Thymus (tissue), 11 donors: ENCODE measurements at regions not wholly inside any gene's neighbourhood (a gene's known extent, or its start where the extent isn't known, plus 50 kb on each side); places are given as distances from the start of the nearest gene placed in this dataset.

Experiments
- DNase-seq, 9 donors: peaks; one replicate each; pipeline ENCODE4 v3.0.0-alpha.2; 2013; ENCODE audit warnings: low spot score in 9 of 9, low read depth in 6 of 9, missing footprints in 1 of 9
- H3K27ac ChIP-seq, 2 donors: one replicate each; pipeline ENCODE4 v1.5.1; 2013; ENCODE audit warnings: control low read depth in 1 of 2, low read depth in 1 of 2, low read length in 1 of 2, mild to moderate bottlenecking in 1 of 2, moderate library complexity in 1 of 2
- H3K27me3 ChIP-seq, 2 donors: one replicate each; pipeline ENCODE4 v1.5.1; 2013; ENCODE audit warnings: low read length in 1 of 2; ENCODE audit not compliant: control insufficient read depth in 2 of 2, insufficient read depth in 1 of 2
- H3K36me3 ChIP-seq, 2 donors: one replicate each; pipeline ENCODE4 v1.5.1; 2013; ENCODE audit warnings: low read length in 1 of 2, mild to moderate bottlenecking in 1 of 2, moderate library complexity in 1 of 2; ENCODE audit not compliant: control insufficient read depth in 2 of 2, insufficient read depth in 2 of 2
- H3K4me1 ChIP-seq, 2 donors: one replicate each; pipeline ENCODE4 v1.5.1; 2013; ENCODE audit warnings: low read length in 2 of 2; ENCODE audit not compliant: control insufficient read depth in 2 of 2, insufficient read depth in 2 of 2
- H3K4me3 ChIP-seq, 2 donors: one replicate each; pipeline ENCODE4 v1.5.1; 2013; ENCODE audit warnings: low read length in 2 of 2, control low read depth in 1 of 2, mild to moderate bottlenecking in 1 of 2
- H3K9me3 ChIP-seq, 2 donors: one replicate each; pipeline ENCODE4 v1.5.1; 2013; ENCODE audit warnings: low read length in 1 of 2, mild to moderate bottlenecking in 1 of 2; ENCODE audit not compliant: control insufficient read depth in 2 of 2, insufficient read depth in 1 of 2
- WGBS: extraction: QIAGEN DNeasy Blood & Tissue Kit; methylation state at CpG from one replicate; pipeline ENCODE4 v1.1.7; 2013; 5-methylcytosine and 5-hydroxymethylcytosine counted together
- donor health status: healthy.

- 69% methylated on average over 4 of the region's 4 CpGs for WGBS
- Histone ChIP-seq H3K9me3 (no peaks in the 10 kb centered on the region), H3K27ac (no peak overlapping the region), H3K4me3 (no peak overlapping the region), H3K36me3 (no peaks in the 10 kb centered on the region), H3K27me3 (no peaks in the 10 kb centered on the region), H3K4me1 (no peaks in the 10 kb centered on the region)
- no peak for DNase-seq
Observed at GRCh38 chr14:45364565-45365156, 111.7 kb upstream of the MIS18BP1 start.

DNA sequence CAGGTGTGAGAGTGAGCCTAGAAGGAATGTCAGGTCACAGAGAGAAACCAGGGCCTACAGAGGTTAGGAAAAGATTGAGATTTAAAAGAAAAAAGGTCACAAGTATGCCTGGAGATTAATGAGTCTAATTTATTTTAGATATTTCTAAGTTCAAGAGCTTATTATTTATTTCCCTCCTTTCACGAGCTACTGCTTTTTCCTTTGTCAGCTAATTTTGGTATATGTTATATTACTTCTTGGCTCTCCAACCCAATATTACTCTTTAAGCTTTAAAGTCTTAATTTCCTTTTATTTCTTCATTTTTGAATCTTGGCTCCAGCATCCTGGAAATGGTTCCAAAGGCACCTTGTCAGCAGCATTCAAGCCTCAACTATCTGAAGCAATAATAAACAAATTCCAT, 109.5 kb upstream of the MIS18BP1 start:
- H3K27me3 ChIP-seq, result no peaks in the 10 kb centered on the region
- DNase-seq, result no peak
- H3K27ac ChIP-seq, result no peak overlapping the region
- WGBS, result 86% methylated on average over 1 of the region's 1 CpG
- H3K36me3 ChIP-seq, result no peaks in the 10 kb centered on the region
- no peaks in the 10 kb centered on the region for H3K9me3 ChIP-seq
- H3K4me3 ChIP-seq, result no peak overlapping the region
- no peaks in the 10 kb centered on the region for H3K4me1 ChIP-seq

DNA sequence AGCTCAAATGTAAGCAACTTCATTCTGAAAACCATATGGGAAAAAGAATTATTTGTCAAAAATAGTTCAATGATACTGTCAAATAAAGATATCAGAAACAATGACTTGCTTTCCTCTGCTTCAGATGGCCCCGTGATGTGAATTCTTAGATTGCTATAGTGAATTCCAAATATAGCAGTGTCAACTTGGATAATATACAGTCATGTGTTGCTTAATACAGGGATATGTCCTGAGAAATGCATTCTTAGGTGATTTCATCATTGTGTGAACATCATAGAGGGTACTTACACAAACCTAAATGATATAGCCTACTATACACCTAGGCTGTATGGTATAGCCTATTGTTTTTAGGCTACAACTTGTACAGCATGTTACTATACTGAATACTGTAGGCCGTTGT, 108.7 kb upstream of the MIS18BP1 start:
- no peaks in the 10 kb centered on the region for H3K9me3 ChIP-seq
- WGBS, result 94% methylated on average over 2 of the region's 2 CpGs
- no peaks in the 10 kb centered on the region for H3K4me1 ChIP-seq
- H3K36me3 ChIP-seq, result no peaks in the 10 kb centered on the region
- H3K27me3 ChIP-seq, result no peaks in the 10 kb centered on the region
- H3K27ac ChIP-seq, result no peak overlapping the region
- H3K4me3 ChIP-seq, result no peak overlapping the region
- no peak for DNase-seq

GRCh38 chr14:45359746-45360145, 106.7 kb upstream of the MIS18BP1 start:
- Histone ChIP-seq H3K4me3 (no peak overlapping the region), H3K27me3 (no peaks in the 10 kb centered on the region), H3K36me3 (no peaks in the 10 kb centered on the region), H3K9me3 (no peaks in the 10 kb centered on the region), H3K27ac (no peak overlapping the region), H3K4me1 (no peaks in the 10 kb centered on the region)
- no peak for DNase-seq
- 96% methylated on average over 3 of the region's 3 CpGs for WGBS

DNA sequence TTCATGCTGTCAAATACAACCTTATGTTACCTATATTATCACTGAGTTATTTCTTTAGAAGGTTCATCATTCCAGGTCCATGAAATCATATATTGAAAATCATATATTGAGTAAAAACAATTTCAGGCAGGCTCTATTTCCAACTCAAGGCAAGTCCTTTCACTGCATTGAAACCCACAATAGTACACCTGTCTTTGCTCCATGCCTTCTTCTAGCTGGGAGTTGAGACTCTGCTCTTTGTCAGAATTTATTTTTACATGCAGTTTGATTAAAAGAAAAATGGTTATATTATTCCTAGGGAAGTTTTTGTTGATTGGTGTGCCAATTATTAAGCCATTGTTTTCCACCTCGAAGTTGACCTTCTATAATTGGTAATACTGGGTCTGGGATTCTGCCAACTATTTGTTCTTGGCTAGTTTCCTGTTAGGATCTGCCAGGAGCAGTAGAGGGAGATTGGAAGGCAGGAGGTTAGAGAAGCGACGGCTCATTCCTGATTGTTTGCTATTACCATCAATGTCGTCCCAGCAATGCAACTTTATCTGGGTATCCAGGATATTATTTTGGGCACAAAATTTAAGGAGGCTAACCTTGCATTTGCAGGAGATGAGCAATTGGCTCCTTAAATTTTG, 79.5 kb upstream of the MIS18BP1 start:
- 92% methylated on average over 4 of the region's 4 CpGs for WGBS
- no peaks in the 10 kb centered on the region for H3K27me3 ChIP-seq
- H3K4me3 ChIP-seq, result no peak overlapping the region
- no peaks in the 10 kb centered on the region for H3K9me3 ChIP-seq
- no peak for DNase-seq
- H3K27ac ChIP-seq, result no peak overlapping the region
- no peaks in the 10 kb centered on the region for H3K36me3 ChIP-seq
- H3K4me1 ChIP-seq, result no peaks in the 10 kb centered on the region

DNA sequence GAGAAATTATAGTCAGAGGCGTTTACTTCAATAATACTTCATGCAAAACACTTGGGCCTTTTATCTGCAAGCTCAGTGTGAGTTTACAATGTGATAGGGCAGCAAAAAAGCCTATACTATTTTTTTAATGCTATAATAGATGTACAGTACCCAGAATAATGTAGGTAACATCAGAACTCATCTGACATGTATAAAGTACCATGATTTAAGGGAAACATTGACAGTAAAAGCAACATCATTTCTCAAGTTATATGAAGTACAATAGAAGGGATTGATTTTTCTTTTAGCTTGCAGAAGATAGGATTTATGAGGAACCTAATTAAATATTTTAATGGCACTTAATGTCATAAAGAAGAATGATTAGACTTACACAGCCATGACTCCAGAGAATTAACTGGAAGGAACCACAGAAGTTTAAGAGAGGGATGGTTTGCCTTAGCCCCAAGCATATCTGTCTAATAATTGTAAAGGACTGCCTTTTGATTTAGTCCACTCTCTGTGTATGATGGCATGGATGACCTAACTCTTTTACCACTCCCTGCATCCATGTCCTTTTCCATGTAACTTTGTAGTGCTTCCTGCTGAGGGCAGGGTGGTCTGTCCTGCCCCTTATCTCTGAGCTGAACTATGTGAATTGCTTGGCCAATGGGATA, 55.9 kb upstream of the MIS18BP1 start:
- no peaks in the 10 kb centered on the region for H3K27me3 ChIP-seq
- H3K36me3 ChIP-seq, result no peaks in the 10 kb centered on the region
- no peak for DNase-seq
- no peak overlapping the region for H3K4me3 ChIP-seq
- peaks cover 0 to 3% of the 10 kb centered on the region in 2 donors for H3K9me3 ChIP-seq
- no peak overlapping the region for H3K27ac ChIP-seq
- 94% methylated on average over 1 of the region's 1 CpG for WGBS
- no peaks in the 10 kb centered on the region for H3K4me1 ChIP-seq
